ENCODE measurements at regions not wholly inside any gene's neighbourhood (a gene's known extent, or its start where the extent isn't known, plus 50 kb on each side); places are given as distances from the start of the nearest gene placed in this dataset.

GRCh38 chr6:44723439-44724197 is 336.1 kb downstream of the CDC5L start:
- TF ChIP-seq, protein P1, sequence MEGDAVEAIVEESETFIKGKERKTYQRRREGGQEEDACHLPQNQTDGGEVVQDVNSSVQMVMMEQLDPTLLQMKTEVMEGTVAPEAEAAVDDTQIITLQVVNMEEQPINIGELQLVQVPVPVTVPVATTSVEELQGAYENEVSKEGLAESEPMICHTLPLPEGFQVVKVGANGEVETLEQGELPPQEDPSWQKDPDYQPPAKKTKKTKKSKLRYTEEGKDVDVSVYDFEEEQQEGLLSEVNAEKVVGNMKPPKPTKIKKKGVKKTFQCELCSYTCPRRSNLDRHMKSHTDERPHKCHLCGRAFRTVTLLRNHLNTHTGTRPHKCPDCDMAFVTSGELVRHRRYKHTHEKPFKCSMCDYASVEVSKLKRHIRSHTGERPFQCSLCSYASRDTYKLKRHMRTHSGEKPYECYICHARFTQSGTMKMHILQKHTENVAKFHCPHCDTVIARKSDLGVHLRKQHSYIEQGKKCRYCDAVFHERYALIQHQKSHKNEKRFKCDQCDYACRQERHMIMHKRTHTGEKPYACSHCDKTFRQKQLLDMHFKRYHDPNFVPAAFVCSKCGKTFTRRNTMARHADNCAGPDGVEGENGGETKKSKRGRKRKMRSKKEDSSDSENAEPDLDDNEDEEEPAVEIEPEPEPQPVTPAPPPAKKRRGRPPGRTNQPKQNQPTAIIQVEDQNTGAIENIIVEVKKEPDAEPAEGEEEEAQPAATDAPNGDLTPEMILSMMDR (IDR thresholded peaks at IDR 0.05; ENCODE audit: poor library complexity, severe bottlenecking) = no peak
- TF ChIP-seq EZH2 (IDR thresholded peaks at IDR 0.05; ENCODE audit: borderline replicate concordance, insufficient read depth, low read length, poor library complexity, severe bottlenecking) (no peak), POLR2AphosphoS5 (IDR thresholded peaks at IDR 0.05) (no peak), TAF1 (IDR thresholded peaks at IDR 0.05; ENCODE audit: low read depth) (no peak), RAD21 (conservative IDR thresholded peaks at IDR 0.05) (no peak)
- TF ChIP-seq, protein P2, sequence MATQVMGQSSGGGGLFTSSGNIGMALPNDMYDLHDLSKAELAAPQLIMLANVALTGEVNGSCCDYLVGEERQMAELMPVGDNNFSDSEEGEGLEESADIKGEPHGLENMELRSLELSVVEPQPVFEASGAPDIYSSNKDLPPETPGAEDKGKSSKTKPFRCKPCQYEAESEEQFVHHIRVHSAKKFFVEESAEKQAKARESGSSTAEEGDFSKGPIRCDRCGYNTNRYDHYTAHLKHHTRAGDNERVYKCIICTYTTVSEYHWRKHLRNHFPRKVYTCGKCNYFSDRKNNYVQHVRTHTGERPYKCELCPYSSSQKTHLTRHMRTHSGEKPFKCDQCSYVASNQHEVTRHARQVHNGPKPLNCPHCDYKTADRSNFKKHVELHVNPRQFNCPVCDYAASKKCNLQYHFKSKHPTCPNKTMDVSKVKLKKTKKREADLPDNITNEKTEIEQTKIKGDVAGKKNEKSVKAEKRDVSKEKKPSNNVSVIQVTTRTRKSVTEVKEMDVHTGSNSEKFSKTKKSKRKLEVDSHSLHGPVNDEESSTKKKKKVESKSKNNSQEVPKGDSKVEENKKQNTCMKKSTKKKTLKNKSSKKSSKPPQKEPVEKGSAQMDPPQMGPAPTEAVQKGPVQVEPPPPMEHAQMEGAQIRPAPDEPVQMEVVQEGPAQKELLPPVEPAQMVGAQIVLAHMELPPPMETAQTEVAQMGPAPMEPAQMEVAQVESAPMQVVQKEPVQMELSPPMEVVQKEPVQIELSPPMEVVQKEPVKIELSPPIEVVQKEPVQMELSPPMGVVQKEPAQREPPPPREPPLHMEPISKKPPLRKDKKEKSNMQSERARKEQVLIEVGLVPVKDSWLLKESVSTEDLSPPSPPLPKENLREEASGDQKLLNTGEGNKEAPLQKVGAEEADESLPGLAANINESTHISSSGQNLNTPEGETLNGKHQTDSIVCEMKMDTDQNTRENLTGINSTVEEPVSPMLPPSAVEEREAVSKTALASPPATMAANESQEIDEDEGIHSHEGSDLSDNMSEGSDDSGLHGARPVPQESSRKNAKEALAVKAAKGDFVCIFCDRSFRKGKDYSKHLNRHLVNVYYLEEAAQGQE (IDR thresholded peaks at IDR 0.05; ENCODE audit: borderline replicate concordance) = no peak

All from neural cell (in vitro differentiated cells).